Upper lobe of right lung (tissue), 1 donor: ENCODE measurements at regions not wholly inside any gene's neighbourhood (a gene's known extent, or its start where the extent isn't known, plus 50 kb on each side); places are given as distances from the start of the nearest gene placed in this dataset.
"Not testable (repeated sequence)": the region's sequence is repeated elsewhere in the genome, so short reads cannot be mapped to it uniquely, and the experiment has no call there.

Experiments
- ATAC-seq: fragments of 200-7000 bp; cut with Tn5 transposase; one replicate; pipeline ENCODE4 v1.9.1; 2020; ENCODE audit warnings: mild to moderate bottlenecking, moderate library complexity
- DNase-seq: peaks from one replicate; pipeline ENCODE4 v3.0.0-alpha.2; 2020
- H3K27ac ChIP-seq: fragments of 200-600 bp; one replicate; pipeline ENCODE4 v1.8.0; 2022
- H3K27me3 ChIP-seq: fragments of 200-600 bp; one replicate; pipeline ENCODE4 v1.8.0; 2022; ENCODE audit warnings: mild to moderate bottlenecking
- H3K36me3 ChIP-seq: fragments of 200-600 bp; one replicate; pipeline ENCODE4 v1.8.0; 2022
- H3K4me1 ChIP-seq: fragments of 200-600 bp; one replicate; pipeline ENCODE4 v1.8.0; 2022
- H3K4me3 ChIP-seq: fragments of 200-600 bp; one replicate; pipeline ENCODE4 v1.8.0; 2022; ENCODE audit warnings: mild to moderate bottlenecking
- H3K9me3 ChIP-seq: fragments of 200-600 bp; one replicate; pipeline ENCODE4 v1.8.0; 2022
- intact Hi-C: fragments of 100-400 bp; cut with DNase I; formaldehyde crosslinking; loops from one replicate; pipeline ENCODE4 v1.11.0; 2022
- TF ChIP-seq, protein P1 (sequence below): fragments of 200-600 bp; IDR thresholded peaks from one replicate; pipeline ENCODE4 v1.8.0; 2022; ENCODE audit warnings: antibody characterized with exemption
- donor health status: DM: no; HTN: yes; CAD: no; lungs with severe emphysema.

GRCh38 chr3:193023218-193023617 is 105.6 kb upstream of the MB21D2 start:
- H3K27ac ChIP-seq = no peak overlapping the region
- no peak overlapping the region for H3K4me3 ChIP-seq
- no peak for ATAC-seq
- no peak for DNase-seq
- TF ChIP-seq, protein P1, sequence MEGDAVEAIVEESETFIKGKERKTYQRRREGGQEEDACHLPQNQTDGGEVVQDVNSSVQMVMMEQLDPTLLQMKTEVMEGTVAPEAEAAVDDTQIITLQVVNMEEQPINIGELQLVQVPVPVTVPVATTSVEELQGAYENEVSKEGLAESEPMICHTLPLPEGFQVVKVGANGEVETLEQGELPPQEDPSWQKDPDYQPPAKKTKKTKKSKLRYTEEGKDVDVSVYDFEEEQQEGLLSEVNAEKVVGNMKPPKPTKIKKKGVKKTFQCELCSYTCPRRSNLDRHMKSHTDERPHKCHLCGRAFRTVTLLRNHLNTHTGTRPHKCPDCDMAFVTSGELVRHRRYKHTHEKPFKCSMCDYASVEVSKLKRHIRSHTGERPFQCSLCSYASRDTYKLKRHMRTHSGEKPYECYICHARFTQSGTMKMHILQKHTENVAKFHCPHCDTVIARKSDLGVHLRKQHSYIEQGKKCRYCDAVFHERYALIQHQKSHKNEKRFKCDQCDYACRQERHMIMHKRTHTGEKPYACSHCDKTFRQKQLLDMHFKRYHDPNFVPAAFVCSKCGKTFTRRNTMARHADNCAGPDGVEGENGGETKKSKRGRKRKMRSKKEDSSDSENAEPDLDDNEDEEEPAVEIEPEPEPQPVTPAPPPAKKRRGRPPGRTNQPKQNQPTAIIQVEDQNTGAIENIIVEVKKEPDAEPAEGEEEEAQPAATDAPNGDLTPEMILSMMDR = no peak
- intact Hi-C loops = no loop called here
- H3K9me3 ChIP-seq = no peaks in the 10 kb centered on the region
- H3K36me3 ChIP-seq = no peaks in the 10 kb centered on the region
- no peaks in the 10 kb centered on the region for H3K27me3 ChIP-seq
- H3K4me1 ChIP-seq = no peaks in the 10 kb centered on the region

DNA sequence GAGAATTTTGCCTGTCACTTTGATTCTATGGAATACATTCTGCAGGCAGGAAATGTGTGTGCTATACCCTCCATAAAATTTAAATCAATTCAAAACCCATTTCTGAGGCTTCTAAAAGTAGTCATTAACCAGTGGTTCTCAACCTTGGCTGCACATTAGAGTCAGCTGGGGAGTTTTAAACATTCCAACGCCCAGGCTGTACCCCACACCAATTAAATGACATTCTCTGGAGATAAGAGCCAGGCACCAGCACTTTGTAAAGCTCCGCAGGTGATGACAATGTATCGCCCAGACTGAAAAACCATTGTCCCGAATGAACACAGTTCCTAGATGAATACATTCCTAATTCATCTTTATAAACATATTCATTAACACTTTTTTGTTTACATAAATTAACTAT is 110.6 kb upstream of the MB21D2 start:
- TF ChIP-seq, protein P1 = no peak
- peaks cover 11% of the 10 kb centered on the region for H3K27me3 ChIP-seq
- no peaks in the 10 kb centered on the region for H3K36me3 ChIP-seq
- H3K9me3 ChIP-seq = no peaks in the 10 kb centered on the region
- intact Hi-C loops = no loop called here
- no peak for DNase-seq
- H3K4me1 ChIP-seq = no peaks in the 10 kb centered on the region
- H3K27ac ChIP-seq = no peak overlapping the region
- no peak for ATAC-seq
- no peak overlapping the region for H3K4me3 ChIP-seq

DNA sequence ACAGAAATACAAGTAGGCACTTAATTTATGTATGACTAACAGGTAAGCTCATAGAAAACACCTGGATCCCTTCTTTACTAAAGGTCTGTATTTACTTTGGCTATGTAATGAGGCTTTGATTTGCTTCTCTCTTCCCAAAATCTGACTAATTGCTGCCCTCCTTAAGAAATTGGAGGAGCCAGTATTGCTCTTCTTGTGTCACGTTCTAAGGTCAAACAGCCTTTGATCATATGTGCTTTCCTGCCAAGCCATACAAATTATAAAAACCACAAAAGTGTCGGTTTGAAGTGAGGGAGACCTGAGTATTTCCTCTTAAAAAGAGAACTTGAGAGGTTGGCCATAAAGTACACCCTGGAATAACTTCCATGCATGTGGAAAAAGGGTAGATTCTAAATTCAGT is 112.1 kb upstream of the MB21D2 start:
- intact Hi-C loops = no loop called here
- no peak for ATAC-seq

DNA sequence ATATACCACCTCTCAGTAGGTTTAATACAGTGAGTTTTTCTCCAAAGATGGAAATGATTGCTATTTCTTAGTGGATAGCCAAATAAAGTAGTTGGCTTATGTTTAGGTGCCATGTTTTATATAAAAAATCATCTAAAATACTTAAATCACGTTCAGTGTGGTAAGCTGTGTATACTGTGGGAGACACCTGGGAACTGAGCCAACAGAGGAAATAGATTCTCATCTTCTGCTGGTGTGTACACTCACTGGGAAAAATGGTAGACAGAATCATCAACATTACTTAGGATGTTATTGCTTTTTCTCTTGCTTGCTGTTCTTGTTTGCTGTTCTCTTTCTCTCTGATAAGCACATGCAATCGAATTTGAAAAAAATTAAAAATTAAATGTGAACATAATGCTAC is 112.6 kb upstream of the MB21D2 start:
- intact Hi-C loops = no loop called here
- Histone ChIP-seq H3K27me3 (peaks cover 11% of the 10 kb centered on the region), H3K9me3 (no peaks in the 10 kb centered on the region), H3K4me1 (no peaks in the 10 kb centered on the region), H3K4me3 (no peak overlapping the region), H3K36me3 (no peaks in the 10 kb centered on the region), H3K27ac (no peak overlapping the region)
- ATAC-seq = no peak
- TF ChIP-seq, protein P1 = no peak
- DNase-seq = no peak

More for the DNA sequence above, 112.1 kb upstream of the MB21D2 start:
- Histone ChIP-seq H3K4me1 (no peaks in the 10 kb centered on the region), H3K4me3 (no peak overlapping the region), H3K27ac (no peak overlapping the region), H3K36me3 (no peaks in the 10 kb centered on the region), H3K27me3 (peaks cover 11% of the 10 kb centered on the region), H3K9me3 (no peaks in the 10 kb centered on the region)
- no peak for DNase-seq
- TF ChIP-seq, protein P1 = no peak

DNA sequence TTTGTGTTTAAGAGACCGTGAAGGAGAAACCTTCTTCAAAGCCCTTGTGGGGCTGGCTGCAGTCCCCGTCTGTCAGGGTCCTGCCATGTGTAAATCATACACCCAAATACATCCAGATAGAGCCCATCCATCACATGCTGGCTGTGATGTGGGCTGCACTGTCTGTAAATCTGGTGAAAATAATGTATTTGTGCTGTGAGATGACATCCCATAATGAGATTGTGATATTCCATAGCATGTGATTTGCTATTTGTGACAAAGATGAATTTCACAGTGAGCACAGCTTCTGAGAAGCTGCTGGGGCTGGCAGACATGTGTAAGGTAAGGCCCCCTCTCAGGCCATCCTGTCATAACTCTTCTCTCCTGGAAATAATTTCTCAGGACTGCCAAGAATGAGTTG is 114.3 kb upstream of the MB21D2 start:
- no peaks in the 10 kb centered on the region for H3K9me3 ChIP-seq
- DNase-seq (no peak), ATAC-seq (no peak)
- intact Hi-C loops = no loop called here
- H3K36me3 ChIP-seq = no peaks in the 10 kb centered on the region
- no peaks in the 10 kb centered on the region for H3K4me1 ChIP-seq
- H3K27ac ChIP-seq = no peak overlapping the region
- H3K4me3 ChIP-seq = no peak overlapping the region
- TF ChIP-seq, protein P1 = no peak
- peaks cover 11% of the 10 kb centered on the region for H3K27me3 ChIP-seq

DNA sequence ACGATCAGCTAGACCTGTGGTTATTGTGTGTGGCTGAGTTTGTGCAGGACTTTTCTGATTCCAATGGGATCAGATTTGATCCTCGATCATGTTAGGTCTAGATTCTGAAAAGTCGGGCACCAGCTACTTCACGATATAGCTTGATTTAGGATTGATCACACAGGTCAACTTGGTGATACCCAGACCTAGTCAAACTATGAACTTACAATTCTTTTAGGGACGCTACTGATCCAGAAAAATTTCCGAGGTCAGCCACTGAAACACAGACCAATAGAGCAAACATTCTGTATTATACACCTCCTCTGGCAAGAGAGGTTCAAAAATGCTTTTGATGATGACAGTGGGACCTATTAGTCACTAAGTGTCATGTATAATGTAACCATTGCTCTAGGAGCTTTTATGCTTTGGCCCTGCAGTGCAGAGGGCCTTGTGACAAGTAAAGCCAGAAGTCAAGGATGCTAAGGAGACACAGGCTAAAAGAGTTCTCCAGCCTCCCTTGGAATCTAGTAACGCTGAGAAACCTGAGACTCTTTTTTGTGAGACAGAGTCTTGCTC is 115.6 kb upstream of the MB21D2 start:
- H3K4me1 ChIP-seq = no peaks in the 10 kb centered on the region
- ATAC-seq (no peak), DNase-seq (no peak)
- H3K27me3 ChIP-seq = peaks cover 11% of the 10 kb centered on the region
- intact Hi-C loops = no loop called here
- H3K27ac ChIP-seq = no peak overlapping the region
- TF ChIP-seq, protein P1 = no peak
- H3K9me3 ChIP-seq = peaks cover 4% of the 10 kb centered on the region
- no peak overlapping the region for H3K4me3 ChIP-seq
- H3K36me3 ChIP-seq = no peaks in the 10 kb centered on the region

DNA sequence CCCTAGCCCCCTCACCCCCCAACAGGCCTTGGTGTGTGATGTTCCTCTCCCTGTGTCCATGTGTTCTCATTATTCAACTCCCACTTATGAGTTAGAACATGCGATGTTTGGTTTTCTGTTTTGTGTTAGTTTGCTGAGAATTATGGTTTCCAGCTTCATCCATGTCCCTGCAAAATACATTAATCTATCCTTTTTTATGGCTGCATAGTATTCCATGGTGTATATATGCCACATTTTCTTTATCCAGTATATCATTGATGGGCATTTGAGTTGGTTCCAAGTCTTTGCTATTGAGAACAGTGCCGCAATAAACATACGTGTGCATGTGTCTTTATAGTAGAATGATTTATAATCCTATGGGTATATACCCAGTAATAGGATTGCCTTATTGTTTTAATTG is 120.2 kb upstream of the MB21D2 start:
- not testable (repeated sequence) for H3K27ac ChIP-seq, H3K4me1 ChIP-seq, H3K9me3 ChIP-seq, ATAC-seq, H3K27me3 ChIP-seq, DNase-seq, H3K36me3 ChIP-seq, H3K4me3 ChIP-seq
- intact Hi-C loops = loop anchor here (5.0 kb wide), 1 partner anchor 226 kb away; no protein-coding TSS in a partner anchor
